Type B pancreatic cell (in vitro differentiated cells): ENCODE measurements at regions not wholly inside any gene's neighbourhood (a gene's known extent, or its start where the extent isn't known, plus 50 kb on each side); places are given as distances from the start of the nearest gene placed in this dataset.
A peak's percentile ranks its signal among the peaks of the same experiment; 100 is the strongest.

Source experiments
- DNase-seq: peaks from one replicate; pipeline ENCODE4 v3.0.0; 2021; ENCODE audit warnings: mixed read lengths; ENCODE audit not compliant: unreplicated experiment; ENCODE audit errors: extremely low spot score
- H3K27ac Mint-ChIP-seq: 2 replicates; pipeline ENCODE4 v1.8.0; 2021; ENCODE audit warnings: mild to moderate bottlenecking, mixed read lengths
- H3K27me3 Mint-ChIP-seq: 2 replicates; pipeline ENCODE4 v1.8.0; 2021; ENCODE audit warnings: mixed read lengths
- H3K36me3 Mint-ChIP-seq: 2 replicates; pipeline ENCODE4 v1.8.0; 2021; ENCODE audit warnings: mixed read lengths
- H3K4me1 Mint-ChIP-seq: one replicate; pipeline ENCODE4 v1.8.0; 2021; ENCODE audit warnings: mixed read lengths; ENCODE audit not compliant: unreplicated experiment
- H3K4me3 Mint-ChIP-seq: 2 replicates; pipeline ENCODE4 v1.8.0; 2021; ENCODE audit warnings: mild to moderate bottlenecking, mixed read lengths
- H3K9me3 Mint-ChIP-seq: 2 replicates; pipeline ENCODE4 v1.8.0; 2021; ENCODE audit warnings: mixed read lengths
- CTCF ChIP-seq: fragments of 200-600 bp; sonication (generic); conservative IDR thresholded peaks from 2 replicates; pipeline ENCODE4 v1.5.0; 2021; ENCODE audit warnings: antibody characterized with exemption, mild to moderate bottlenecking

GRCh38 chr6:134642279-134642678 lies 307.6 kb downstream of the ALDH8A1 start:
- no peak overlapping the region for H3K4me3 Mint-ChIP-seq
- H3K4me1 Mint-ChIP-seq: peaks cover 19% of the 10 kb centered on the region
- no peak for TF ChIP-seq CTCF
- peaks cover 9% of the 10 kb centered on the region for H3K9me3 Mint-ChIP-seq
- H3K36me3 Mint-ChIP-seq: peaks cover 5% of the 10 kb centered on the region
- H3K27ac Mint-ChIP-seq: no peak overlapping the region
- H3K27me3 Mint-ChIP-seq: peaks cover 17% of the 10 kb centered on the region
- no peak for DNase-seq

- Mint-ChIP-seq H3K9me3 (peaks cover 4% of the 10 kb centered on the region), H3K27ac (no peak overlapping the region), H3K4me1 (peaks cover 24% of the 10 kb centered on the region), H3K4me3 (no peak overlapping the region), H3K36me3 (peaks cover 5% of the 10 kb centered on the region), H3K27me3 (peaks cover 14% of the 10 kb centered on the region)
- DNase-seq: no peak
- peak; percentile 89 for TF ChIP-seq CTCF
Measured at GRCh38 chr6:134640975-134641429, 308.9 kb downstream of the ALDH8A1 start.

GRCh38 chr6:134640229-134640628 lies 309.7 kb downstream of the ALDH8A1 start:
- no peak overlapping the region for H3K4me3 Mint-ChIP-seq
- peaks cover 5% of the 10 kb centered on the region for H3K36me3 Mint-ChIP-seq
- peaks cover 4% of the 10 kb centered on the region for H3K9me3 Mint-ChIP-seq
- H3K27me3 Mint-ChIP-seq: peaks cover 14% of the 10 kb centered on the region
- no peak for TF ChIP-seq CTCF
- H3K4me1 Mint-ChIP-seq: peaks cover 24% of the 10 kb centered on the region
- H3K27ac Mint-ChIP-seq: no peak overlapping the region
- no peak for DNase-seq

- H3K9me3 Mint-ChIP-seq: peaks cover 4% of the 10 kb centered on the region
- DNase-seq: no peak
- peaks cover 24% of the 10 kb centered on the region for H3K4me1 Mint-ChIP-seq
- peaks cover 14% of the 10 kb centered on the region for H3K27me3 Mint-ChIP-seq
- TF ChIP-seq CTCF: no peak
- peaks cover 5% of the 10 kb centered on the region for H3K36me3 Mint-ChIP-seq
- no peak overlapping the region for H3K4me3 Mint-ChIP-seq
- no peak overlapping the region for H3K27ac Mint-ChIP-seq
Measured at GRCh38 chr6:134637847-134638437, 312.0 kb downstream of the ALDH8A1 start.

- TF ChIP-seq CTCF: no peak
- DNase-seq: no peak
- no peak overlapping the region for H3K4me3 Mint-ChIP-seq
- H3K4me1 Mint-ChIP-seq: peaks cover 20% of the 10 kb centered on the region
- no peak overlapping the region for H3K27ac Mint-ChIP-seq
- peaks cover 4% of the 10 kb centered on the region for H3K9me3 Mint-ChIP-seq
- peaks cover 5% of the 10 kb centered on the region for H3K36me3 Mint-ChIP-seq
- H3K27me3 Mint-ChIP-seq: peaks cover 11% of the 10 kb centered on the region
Measured at GRCh38 chr6:134637282-134637681, 312.6 kb downstream of the ALDH8A1 start.
